ENCODE measurements at regions not wholly inside any gene's neighbourhood (a gene's known extent, or its start where the extent isn't known, plus 50 kb on each side); places are given as distances from the start of the nearest gene placed in this dataset.
"Not testable (repeated sequence)": the region's sequence is repeated elsewhere in the genome, so short reads cannot be mapped to it uniquely, and the experiment has no call there.

- no peak for DNase-seq (ENCODE audit: low spot score)
Observed at GRCh38 chr9:100811643-100812042, 216.9 kb upstream of the PLPPR1 start.

- DNase-seq (ENCODE audit: low spot score): no peak
Observed at GRCh38 chr9:100813871-100814270, 214.7 kb upstream of the PLPPR1 start.

GRCh38 chr9:100819980-100820379 is 208.5 kb upstream of the PLPPR1 start:
- DNase-seq (ENCODE audit: low spot score): no peak

- not testable (repeated sequence) for DNase-seq (ENCODE audit: low spot score)
Observed at GRCh38 chr9:100833035-100833434, 195.5 kb upstream of the PLPPR1 start.

GRCh38 chr9:100838857-100839256 is 189.7 kb upstream of the PLPPR1 start:
- no peak for DNase-seq (ENCODE audit: low spot score)

- DNase-seq (ENCODE audit: low spot score): no peak
Observed at GRCh38 chr9:100848726-100849125, 179.8 kb upstream of the PLPPR1 start.

- DNase-seq (ENCODE audit: low spot score): no peak
Observed at GRCh38 chr9:100852088-100852487, 176.4 kb upstream of the PLPPR1 start.

GRCh38 chr9:100856238-100856637 is 172.3 kb upstream of the PLPPR1 start:
- no peak for DNase-seq (ENCODE audit: low spot score)

GRCh38 chr9:100865111-100865510 is 163.4 kb upstream of the PLPPR1 start:
- DNase-seq (ENCODE audit: low spot score): no peak

- no peak for DNase-seq (ENCODE audit: low spot score)
Observed at GRCh38 chr9:100865648-100866047, 162.9 kb upstream of the PLPPR1 start.

- no peak for DNase-seq (ENCODE audit: low spot score)
Observed at GRCh38 chr9:100869326-100869725, 159.2 kb upstream of the PLPPR1 start.

GRCh38 chr9:100879884-100880283 is 148.6 kb upstream of the PLPPR1 start:
- DNase-seq (ENCODE audit: low spot score): no peak

- DNase-seq (ENCODE audit: low spot score): no peak
Observed at GRCh38 chr9:100880284-100880683, 148.2 kb upstream of the PLPPR1 start.

- DNase-seq (ENCODE audit: low spot score): no peak
Observed at GRCh38 chr9:100884518-100884917, 144.0 kb upstream of the PLPPR1 start.

- no peak for DNase-seq (ENCODE audit: low spot score)
Observed at GRCh38 chr9:100890321-100890720, 138.2 kb upstream of the PLPPR1 start.

GRCh38 chr9:100911273-100911672 is 117.3 kb upstream of the PLPPR1 start:
- no peak for DNase-seq (ENCODE audit: low spot score)

- no peak for DNase-seq (ENCODE audit: low spot score)
Observed at GRCh38 chr9:100913257-100913656, 115.3 kb upstream of the PLPPR1 start.

GRCh38 chr9:100914266-100914665 is 114.3 kb upstream of the PLPPR1 start:
- DNase-seq (ENCODE audit: low spot score): no peak

GRCh38 chr9:100919506-100919905 is 109.0 kb upstream of the PLPPR1 start:
- no peak for DNase-seq (ENCODE audit: low spot score)

GRCh38 chr9:100926366-100926765 is 102.2 kb upstream of the PLPPR1 start:
- DNase-seq (ENCODE audit: low spot score): no peak

GRCh38 chr9:100927763-100928162 is 100.8 kb upstream of the PLPPR1 start:
- DNase-seq (ENCODE audit: low spot score): no peak

GRCh38 chr9:100933656-100934055 is 94.9 kb upstream of the PLPPR1 start:
- no peak for DNase-seq (ENCODE audit: low spot score)

- DNase-seq (ENCODE audit: low spot score): no peak
Observed at GRCh38 chr9:100937382-100937781, 91.1 kb upstream of the PLPPR1 start.

GRCh38 chr9:100938507-100938906 is 90.0 kb upstream of the PLPPR1 start:
- no peak for DNase-seq (ENCODE audit: low spot score)

- no peak for DNase-seq (ENCODE audit: low spot score)
Observed at GRCh38 chr9:100939636-100940035, 88.9 kb upstream of the PLPPR1 start.

All from H4 (cell line).